ENCODE measurements at regions not wholly inside any gene's neighbourhood (a gene's known extent, or its start where the extent isn't known, plus 50 kb on each side); places are given as distances from the start of the nearest gene placed in this dataset.
"Not testable (repeated sequence)": the region's sequence is repeated elsewhere in the genome, so short reads cannot be mapped to it uniquely, and the experiment has no call there.

DNA sequence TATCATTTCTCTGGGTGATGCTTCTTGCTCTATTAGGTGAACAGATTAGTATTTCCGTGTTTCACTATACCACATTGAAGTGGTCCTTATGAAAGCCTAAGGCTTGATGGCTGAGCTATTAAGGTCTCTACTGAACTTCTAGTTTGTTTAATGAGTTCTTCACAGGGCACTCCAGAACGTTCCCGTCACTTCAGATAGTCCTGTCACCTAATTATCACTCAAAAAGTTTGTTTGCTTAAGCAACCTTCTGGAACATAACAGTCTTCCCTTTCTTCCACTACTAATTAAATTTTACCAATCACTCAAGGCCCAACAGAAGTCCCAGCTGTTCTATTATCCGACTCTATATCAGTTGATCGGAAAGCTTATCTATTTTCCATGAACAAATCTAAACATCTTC is 104.6 kb upstream of the ZC3H11B start:
- DNase-seq: no peak

DNA sequence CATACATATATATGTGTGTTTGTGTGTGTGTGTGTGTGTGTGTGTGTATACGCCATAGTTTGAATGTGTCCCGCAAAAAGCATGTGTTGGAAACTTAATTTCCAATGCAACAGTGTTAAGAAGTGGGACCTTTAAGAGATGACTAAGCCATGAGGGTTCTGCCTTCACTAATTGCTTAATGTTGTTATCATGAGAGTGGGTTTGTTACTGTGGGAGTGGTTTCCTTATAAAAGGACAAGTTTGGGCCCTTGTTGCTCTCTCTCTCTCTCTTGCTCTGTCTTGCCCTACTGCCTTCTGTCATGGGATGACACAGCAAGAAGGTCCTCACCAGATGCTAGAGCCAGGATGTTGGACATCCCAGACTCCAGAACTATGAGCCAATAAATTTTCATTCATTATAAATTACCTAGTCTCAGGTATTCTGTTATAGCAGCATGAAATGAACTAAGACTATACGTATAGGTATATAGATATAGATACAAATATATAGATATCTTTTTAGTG is 103.8 kb upstream of the ZC3H11B start:
- no peak for DNase-seq

DNA sequence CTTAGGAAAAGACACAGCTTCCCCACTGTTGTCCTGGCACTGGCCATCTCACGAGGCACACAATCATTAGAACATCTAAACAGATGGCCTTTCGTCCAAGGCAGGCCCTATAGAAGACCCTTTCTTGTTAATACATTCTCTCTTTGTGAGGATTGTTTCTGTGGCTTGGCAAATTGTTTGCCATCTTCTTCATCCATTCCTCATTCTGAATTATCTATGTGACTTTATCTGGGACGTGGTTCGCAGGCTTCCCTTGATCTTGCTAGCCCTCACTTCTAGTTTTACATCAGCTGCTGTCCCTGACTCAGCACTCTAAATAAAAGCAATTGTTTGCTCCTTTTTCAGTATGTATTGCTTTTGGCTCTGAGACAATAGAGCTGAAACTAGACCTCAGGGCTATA is 101.1 kb upstream of the ZC3H11B start:
- no peak for DNase-seq

DNA sequence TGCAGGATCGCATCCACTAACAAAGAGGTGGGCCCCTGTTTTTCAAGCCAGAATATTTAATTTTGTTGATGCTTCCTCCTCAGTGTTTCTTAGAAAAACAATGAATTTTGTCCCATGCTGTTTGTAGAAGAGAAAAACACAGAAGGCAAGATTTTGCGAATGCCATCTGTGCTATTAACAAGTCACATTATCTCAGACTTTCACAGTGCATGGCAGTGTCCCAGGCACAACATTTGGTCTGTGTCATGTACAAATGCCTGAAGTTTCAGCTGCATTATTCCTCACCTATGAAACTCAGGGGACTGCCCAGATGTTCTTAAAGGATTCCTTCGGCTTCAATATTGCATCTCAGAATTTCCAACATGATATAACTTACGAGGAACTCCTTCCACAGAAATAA is 99.6 kb upstream of the ZC3H11B start:
- DNase-seq: no peak

DNA sequence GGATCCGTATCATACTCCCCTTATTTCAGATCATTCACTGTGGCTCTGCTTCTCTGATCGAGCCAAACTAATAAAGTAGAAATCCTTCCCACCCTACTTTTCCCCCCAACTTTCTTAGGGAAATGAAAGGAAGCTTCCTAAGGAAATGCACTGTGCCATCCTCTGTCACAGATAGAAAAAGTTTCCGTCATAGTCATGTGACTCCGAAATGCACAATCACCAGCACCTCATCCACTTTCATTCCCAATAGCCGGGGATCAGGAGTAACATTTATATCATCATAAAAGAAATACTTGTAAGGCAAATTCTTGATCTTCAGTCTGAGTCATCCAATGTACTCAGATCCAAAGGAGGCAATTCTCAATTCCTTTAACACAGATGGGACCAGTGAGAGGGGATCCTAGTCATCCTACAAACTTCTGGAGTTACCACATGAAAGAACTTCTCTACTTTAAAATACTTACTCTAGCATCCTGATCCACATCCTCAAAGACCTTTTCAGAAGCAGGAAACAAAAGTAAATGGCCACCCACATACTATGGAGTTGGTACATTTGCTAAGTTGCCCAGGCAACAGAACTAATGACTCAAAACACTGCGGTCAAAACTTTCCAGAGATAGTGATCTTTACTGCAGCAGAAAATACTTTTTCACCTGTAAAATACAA is 97.8 kb upstream of the ZC3H11B start:
- DNase-seq: no peak

DNA sequence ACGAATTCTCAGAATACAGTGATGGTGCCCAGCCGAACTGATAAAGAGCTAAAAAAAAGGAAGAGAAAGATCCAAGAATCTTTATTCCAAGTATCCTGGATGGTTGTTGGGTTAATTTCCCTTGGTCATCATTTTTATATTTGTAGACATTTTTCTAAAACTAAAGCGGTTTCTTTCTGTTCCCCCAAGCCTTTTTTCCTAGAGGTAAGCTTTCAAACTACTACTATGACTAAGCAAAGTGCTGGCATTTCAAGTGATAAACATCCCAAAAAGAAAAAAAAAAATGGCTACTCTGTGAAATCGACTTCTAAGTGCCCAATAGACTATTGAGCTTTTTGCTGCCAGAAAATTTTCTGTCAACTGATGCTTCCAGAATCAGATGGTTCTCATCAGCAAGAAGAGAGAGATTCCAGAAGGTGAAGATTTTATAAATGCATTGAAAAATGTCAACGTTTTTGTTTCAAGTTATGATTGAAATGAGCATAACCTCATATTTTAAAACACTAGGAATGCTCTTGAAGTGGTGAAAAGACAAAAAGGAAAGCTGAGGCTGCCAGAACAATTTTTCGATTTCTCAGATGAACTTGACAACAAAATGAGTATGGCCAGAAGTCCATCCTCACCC is 96.1 kb upstream of the ZC3H11B start:
- DNase-seq: no peak

DNA sequence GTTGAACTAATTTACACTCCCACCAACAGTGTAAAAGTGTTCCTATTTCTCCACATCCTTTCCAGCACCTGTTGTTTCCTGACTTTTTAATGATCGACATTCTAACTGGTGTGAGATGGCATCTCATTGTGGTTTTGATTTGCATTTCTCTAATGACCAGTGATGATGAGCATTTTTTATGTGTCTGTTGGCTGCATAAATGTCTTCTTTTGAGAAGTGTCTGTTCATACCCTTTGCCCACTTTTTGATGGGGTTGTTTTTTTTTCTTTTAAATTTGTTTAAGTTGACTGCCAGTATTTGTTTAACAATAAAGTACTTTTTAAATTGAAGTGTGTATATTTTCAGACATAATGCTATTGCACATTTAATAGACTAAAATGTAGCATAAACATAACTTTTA is 95.0 kb upstream of the ZC3H11B start:
- not testable (repeated sequence) for DNase-seq

DNA sequence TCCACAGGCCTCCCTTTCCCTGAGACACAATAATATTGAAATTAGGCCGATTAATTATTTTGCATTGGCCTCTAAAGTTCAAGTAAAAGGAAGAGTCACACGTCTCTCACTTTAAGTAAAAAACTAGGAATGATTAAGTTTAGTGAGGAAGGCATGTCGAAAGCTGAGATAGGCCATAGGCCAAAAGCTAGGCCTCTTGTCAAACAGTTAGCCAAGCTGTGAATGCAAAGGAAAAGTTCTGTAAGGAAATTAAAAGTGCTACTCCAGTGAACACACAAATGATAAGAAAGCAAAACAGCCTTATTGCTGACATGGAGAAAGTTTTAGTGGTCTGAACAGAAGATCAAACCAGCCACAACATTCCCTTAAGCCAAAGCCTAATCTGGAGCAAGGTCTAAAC is 91.4 kb upstream of the ZC3H11B start:
- DNase-seq: not testable (repeated sequence)

DNA sequence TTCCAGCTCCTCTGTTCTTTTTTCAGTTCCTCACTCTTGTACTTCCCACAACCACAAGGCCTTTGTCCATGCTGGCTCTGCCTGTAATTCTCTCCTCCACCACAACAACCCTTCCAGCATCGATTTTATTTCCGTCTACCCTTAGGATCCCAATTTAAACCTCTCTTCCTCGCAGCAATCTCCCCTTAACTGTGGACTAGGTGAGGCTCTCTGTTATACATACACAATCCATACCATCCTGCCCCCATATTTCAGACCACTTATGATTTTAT is 90.4 kb upstream of the ZC3H11B start:
- no peak for DNase-seq

DNA sequence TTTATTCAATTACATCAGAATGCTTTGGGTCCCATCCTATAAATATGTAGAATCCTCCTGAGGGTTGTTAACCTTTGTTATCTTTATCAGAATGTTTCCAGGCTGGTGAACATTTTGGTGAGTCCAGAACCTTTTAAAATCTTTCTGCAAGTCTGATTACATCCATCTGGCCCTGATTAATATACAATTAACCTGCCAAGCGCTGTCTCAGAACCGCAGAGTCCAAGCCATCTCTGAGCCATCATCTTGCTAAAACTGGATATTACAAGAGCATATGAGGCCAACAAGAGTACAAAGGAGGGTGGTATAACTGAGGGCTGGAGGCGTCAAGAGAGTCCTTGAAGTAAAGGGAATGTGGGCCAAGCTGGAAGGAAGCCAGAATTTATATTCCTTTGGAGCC is 88.6 kb upstream of the ZC3H11B start:
- DNase-seq: no peak

DNA sequence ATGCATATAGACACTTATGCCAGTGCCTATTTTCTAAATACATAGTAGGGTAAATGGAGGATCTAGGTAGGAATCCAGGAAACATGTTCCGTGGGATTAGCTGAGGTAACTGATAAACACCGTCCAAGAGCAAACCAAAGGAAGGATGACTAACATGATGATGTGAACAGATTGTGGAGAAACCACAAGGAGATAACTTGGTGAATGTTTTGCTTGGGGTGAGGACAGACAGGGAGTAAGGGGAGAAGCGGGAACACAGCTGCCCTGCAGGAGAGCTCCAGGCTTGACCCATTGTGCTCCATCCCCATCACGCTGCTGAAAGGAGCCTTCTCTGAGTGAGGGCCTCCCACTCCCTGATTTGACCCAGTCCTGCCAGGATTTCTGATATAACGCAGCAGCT is 87.0 kb upstream of the ZC3H11B start:
- no peak for DNase-seq

DNA sequence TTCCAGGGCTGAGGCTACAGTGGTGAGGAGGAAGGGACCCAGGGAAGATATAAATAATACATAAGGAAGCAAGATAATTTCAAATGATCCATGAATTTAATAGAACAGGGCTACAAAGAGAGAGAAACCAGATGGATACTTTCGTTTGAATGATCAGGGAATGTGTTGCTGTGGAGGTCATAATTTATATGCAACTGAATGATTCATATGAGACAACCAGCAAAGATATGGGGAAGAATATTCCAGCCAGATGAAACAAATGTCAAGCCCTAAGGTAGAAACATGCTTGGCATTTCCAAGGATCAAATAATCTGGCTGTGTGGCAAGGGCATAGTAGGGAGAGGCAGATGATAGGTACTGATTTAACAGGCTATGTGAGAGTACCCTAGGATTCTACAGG is 84.8 kb upstream of the ZC3H11B start:
- DNase-seq: no peak

DNA sequence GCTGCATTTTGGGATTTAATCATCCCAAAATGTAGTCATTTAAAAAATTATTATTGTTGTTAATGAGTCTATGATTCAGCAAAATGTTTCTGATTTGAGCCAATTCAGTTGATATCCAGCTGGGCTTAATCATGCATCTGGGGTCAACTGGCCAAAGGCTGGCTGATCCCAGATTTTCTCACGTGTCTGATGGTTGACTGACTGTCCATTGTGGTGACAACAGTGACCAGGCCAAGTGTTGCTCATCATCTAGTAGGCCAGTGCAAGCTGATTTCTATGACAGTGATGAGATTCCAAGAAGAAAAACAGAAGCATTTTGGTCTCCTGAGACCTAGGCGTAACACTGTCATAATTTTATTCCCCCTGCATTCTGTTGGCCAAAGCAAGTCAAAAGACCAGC is 80.1 kb upstream of the ZC3H11B start:
- no peak for DNase-seq

DNA sequence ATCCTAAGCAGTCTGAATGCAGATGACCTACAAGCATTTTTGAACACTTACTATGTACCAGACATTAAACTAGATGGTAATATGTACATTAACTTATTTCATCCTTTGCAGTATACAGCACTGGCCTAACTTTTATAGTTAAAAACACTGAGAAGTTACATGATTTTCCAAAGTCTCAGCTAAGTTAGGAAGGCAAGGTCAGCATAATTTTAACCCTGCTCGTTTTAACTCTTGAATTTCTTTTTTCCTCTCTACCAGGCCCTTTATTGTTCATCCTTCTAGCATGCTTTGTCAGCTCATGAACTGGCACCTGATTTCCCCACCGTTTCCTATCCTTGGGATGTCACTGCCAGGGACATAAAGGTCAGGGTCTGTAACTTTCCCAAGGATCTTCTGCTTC is 76.9 kb upstream of the ZC3H11B start:
- DNase-seq: no peak

DNA sequence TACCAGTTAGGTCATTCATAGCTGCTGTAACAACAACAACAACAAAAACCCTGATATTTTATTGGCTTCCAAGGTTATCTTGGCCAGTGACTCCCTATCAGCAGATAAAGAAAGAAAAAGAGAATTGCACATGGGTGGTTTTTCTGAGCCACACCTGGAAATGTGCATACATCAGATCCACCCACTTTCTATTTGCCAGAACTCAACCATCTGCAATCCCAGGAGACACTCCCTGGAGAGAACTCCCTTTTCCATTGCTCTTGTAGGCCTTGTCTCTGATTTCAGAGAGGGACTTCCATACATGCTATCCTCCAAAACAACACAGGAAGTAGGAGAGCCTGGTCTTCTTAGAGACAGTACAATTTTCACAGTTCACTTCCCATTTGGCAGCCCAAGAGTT is 74.9 kb upstream of the ZC3H11B start:
- DNase-seq: no peak

DNA sequence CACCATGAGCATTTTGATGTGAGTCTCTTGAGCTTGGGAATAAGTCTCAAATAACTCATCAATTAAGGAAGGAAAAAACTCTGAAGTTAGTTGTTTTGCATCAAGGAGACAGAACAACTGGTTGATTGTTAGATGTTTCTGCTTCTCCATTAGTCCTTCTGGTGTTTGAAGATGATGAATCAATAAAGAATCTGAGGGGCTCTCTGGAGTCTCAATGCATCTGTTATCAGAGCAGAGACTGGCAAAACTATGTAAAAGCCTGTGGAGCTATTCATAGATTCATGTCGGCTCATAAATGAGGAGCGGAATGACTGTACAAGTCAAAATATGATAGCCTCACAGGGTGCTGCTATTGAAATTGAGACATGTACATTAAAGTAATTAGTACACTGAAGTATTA is 73.3 kb upstream of the ZC3H11B start:
- no peak for DNase-seq

DNA sequence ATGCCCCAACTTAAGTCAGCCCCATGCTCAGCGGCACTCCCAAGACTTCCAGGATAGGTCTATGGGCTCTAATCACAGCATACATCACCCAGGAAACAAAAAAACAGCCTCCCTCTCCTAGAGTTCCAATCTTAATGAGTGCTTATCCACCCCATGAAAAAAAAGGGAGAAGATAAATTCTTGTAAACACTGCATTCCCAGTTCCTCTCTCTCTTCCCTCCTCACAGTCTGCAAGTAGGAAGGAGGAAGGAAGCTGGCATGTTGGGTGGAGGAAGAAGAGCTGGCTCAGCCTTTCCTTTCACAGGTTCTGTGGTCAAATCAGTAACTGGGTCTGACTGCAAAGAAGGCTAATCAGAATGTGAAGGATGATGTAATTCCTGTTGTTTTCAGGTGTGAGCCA is 69.9 kb upstream of the ZC3H11B start:
- no peak for DNase-seq

DNA sequence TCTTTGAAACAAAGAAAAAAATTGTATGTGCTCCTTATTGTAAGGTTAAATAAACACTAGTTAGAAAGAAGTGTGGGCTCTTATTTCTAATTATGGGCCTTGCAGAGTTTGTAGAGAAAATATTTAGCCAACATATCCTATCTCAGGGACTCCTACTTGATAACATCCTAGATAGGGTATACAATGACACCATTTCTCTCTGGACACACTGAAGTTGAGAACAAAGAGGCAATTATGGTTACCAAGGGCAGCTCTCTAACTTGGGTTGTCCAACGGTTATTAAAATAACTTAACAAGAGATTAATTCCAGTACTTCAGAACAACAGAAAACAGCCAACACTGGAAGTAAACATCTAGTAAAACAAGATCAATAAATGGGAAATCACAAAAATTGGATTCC is 69.0 kb upstream of the ZC3H11B start:
- DNase-seq: no peak

DNA sequence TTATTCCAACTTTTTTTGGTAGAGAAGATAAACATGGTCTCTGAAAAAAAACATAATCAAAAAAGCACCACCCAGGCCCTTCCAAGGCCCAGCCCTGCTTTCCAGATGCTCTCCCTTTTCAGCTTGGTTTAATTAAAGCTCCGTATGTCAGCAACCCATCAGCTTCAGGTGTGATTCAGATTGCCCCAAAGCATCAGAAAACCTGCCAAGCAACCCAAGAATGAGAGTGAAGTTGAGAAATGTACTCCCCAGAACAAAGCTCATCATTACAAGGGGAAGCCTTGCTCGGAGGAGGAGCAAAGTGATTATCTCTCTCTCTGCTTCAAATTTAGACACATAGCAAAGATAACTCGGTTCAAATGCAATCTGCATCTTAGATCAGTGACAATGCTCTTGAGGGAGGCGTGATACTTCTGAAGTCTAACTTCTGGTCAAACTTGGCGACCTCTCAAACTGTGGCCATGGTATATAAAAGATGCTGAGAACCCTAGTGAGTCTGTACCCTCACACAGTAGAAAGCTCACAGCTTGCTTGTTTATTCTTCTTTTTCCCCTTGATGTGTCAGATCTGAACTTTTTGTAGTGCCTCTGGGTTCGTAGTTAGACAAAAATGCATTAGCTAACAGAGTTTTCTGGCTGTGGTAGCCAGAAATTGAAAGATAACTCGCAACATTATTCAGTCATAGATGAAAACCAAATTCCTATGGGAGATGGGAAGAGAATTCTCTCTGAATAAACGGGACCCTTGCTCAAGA is 63.3 kb upstream of the ZC3H11B start:
- no peak for DNase-seq

DNA sequence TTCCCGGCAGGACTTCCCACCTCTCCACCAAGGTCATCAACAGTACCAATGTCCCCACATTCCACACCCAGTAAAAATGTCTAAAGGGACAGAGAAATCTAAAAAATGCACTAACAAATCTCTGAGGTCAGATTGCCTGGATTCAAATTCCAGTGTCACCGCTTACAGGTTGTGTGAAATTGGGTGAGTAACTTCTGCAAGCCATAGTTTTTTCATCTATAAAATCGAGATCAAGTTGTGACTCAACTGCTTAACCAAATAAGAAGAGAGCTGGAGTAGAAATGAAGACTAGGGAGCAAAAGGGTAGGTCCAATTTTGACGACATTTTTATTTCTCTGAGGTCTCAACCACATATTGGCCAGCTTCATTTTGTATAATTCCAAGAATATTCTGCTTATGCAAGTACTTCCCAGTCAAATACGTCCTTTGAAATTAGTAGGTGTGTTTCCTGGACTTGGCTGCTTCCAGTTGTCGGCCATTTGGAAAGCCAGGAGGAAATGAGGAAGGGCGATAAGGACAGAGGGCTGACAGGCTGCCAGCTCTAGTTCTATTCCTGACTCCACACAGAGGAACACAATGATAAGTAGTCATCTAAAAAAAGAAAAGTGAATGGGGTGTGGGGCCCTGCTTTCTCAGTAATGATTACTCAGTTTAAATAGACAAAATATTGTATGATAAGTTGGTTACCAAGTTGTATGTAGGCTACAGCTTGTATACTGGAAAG is 57.7 kb upstream of the ZC3H11B start:
- DNase-seq: no peak

DNA sequence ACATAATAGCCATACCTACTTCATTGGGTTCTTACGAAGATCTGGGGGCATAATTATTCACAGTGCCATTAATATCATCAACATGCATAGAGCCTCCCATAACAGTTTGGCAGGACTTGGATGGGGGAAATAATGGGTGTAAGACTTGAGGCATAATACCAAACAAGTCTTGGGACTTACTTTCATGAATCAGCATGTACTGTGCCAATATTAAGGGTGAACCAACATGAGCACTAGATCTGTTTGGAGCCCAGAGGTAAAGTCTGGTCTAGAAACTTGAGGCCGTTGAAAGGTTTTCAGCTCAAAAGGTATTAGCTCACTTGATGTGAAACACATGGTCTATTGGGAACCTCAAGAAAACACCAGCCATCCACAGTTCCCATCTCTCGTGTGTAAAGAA is 56.7 kb upstream of the ZC3H11B start:
- DNase-seq: no peak

DNA sequence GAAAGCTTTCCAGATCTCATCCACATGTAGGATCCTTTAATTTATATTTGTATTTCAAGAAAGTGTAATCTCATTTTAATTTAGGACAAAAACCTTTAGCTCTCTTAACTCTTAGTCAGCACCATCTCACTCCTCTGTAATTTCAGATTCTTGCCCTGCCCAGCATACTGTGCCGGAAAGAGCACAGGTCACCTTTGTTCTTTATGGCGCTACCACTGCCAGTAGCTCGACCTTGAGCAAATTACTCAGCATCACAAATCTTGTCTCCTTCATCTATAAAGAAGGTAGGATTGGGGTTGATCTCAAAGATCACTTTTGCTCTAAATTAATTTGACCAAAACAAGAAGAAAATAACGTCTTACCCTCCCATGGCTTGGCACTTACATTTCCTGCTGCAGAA is 56.1 kb upstream of the ZC3H11B start:
- DNase-seq: no peak

DNA sequence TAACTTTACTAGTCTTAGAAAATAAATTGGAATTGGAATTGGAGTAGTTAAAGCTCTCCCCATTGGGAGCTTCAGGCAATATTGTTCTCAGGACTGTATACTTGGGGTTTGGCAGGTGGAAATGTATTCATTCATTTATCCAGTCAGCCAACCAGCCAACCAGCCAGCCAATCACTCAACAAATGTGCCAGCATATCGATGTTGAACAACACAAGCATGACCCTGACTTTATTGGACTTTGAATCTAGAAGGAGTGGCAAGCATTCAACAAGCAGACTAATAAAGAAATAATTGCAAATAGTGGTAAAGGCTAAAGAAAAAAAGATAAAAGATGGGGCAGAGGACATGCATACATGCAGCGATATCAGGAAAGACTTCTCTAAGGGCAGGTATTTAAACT is 55.5 kb upstream of the ZC3H11B start:
- no peak for DNase-seq

DNA sequence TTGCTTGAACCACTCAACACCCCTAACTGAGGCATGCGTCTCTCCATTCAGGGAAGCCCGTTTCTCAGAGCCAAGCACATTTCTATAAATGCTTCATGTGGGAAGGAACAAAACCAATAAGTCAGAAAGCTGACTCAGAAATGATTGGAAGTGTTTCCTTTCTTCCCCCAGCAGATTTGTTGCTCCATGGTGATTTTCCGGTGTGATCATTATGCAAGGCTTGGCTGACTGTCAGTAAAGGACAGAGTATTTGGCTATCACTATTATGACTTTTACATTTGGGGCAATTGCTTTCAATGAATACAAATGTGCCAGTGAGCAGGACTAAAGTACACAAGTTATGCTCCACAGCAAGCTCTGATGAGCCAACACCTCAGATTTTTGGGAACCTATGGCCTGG is 53.3 kb upstream of the ZC3H11B start:
- DNase-seq: no peak

Data from NCI-H1694 treated with DMSO at 0.1 percent for 48 hours (cell line).